ENCODE measurements at regions not wholly inside any gene's neighbourhood (a gene's known extent, or its start where the extent isn't known, plus 50 kb on each side); places are given as distances from the start of the nearest gene placed in this dataset.
"Not testable (repeated sequence)": the region's sequence is repeated elsewhere in the genome, so short reads cannot be mapped to it uniquely, and the experiment has no call there.

DNA sequence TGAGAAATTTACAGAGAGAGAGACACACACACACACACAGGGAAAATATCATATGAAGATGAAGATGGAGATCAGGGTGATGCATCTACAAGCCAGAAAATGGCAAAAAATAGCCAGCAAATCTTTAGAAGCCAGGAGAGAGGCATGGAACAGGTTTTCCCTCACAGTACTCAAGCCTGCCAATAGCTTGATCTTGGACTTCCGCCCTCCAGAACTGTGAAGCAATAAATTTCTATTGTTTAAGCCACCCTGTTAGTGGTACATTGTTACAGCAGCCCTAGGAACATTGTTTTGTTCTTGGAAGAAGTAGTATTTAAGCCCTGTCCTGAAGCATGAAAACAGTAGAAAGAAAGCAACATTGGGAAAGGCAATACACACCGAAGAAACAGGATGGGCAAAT is 292.0 kb upstream of the LRP1B start:
- TF ChIP-seq, protein P1, sequence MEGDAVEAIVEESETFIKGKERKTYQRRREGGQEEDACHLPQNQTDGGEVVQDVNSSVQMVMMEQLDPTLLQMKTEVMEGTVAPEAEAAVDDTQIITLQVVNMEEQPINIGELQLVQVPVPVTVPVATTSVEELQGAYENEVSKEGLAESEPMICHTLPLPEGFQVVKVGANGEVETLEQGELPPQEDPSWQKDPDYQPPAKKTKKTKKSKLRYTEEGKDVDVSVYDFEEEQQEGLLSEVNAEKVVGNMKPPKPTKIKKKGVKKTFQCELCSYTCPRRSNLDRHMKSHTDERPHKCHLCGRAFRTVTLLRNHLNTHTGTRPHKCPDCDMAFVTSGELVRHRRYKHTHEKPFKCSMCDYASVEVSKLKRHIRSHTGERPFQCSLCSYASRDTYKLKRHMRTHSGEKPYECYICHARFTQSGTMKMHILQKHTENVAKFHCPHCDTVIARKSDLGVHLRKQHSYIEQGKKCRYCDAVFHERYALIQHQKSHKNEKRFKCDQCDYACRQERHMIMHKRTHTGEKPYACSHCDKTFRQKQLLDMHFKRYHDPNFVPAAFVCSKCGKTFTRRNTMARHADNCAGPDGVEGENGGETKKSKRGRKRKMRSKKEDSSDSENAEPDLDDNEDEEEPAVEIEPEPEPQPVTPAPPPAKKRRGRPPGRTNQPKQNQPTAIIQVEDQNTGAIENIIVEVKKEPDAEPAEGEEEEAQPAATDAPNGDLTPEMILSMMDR (IDR thresholded peaks at IDR 0.05; ENCODE audit: low read depth, low read length) = no peak
- DNase-seq (ENCODE audit: extremely low read depth, low read depth) = no peak

GRCh38 chr2:142422041-142422440 is 291.2 kb upstream of the LRP1B start:
- TF ChIP-seq, protein P1 (IDR thresholded peaks at IDR 0.05; ENCODE audit: low read depth, low read length) = no peak
- DNase-seq (ENCODE audit: extremely low read depth, low read depth) = no peak

GRCh38 chr2:142418699-142419098 is 287.9 kb upstream of the LRP1B start:
- not testable (repeated sequence) for DNase-seq (ENCODE audit: extremely low read depth, low read depth)

- no peak for DNase-seq (ENCODE audit: extremely low read depth, low read depth)
- TF ChIP-seq, protein P1 (IDR thresholded peaks at IDR 0.05; ENCODE audit: low read depth, low read length) = no peak
Observed at GRCh38 chr2:142416996-142417395, 286.2 kb upstream of the LRP1B start.

DNA sequence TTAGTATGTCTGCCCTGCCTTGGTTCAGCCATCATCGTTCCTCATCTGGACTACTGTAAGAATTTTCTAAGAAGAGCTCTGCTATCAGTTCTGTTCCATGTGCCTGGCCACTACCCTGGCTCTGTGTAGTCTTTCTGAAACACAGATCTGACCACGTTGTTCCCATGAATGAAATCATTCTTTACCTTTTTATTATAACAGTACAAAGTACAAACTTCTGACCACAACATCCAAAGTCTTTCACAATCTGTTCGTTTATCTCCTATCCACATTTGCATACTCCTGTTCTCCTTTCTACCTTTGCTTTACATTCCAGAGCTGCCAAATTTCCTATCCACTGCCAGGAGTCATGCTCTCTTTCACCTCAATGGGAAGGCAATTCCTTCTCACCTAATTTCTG is 284.6 kb upstream of the LRP1B start:
- TF ChIP-seq, protein P1 (IDR thresholded peaks at IDR 0.05; ENCODE audit: low read depth, low read length) = no peak
- no peak for DNase-seq (ENCODE audit: extremely low read depth, low read depth)

GRCh38 chr2:142398212-142398611 is 267.4 kb upstream of the LRP1B start:
- DNase-seq (ENCODE audit: extremely low read depth, low read depth) = no peak
- TF ChIP-seq, protein P1 (IDR thresholded peaks at IDR 0.05; ENCODE audit: low read depth, low read length) = no peak

DNA sequence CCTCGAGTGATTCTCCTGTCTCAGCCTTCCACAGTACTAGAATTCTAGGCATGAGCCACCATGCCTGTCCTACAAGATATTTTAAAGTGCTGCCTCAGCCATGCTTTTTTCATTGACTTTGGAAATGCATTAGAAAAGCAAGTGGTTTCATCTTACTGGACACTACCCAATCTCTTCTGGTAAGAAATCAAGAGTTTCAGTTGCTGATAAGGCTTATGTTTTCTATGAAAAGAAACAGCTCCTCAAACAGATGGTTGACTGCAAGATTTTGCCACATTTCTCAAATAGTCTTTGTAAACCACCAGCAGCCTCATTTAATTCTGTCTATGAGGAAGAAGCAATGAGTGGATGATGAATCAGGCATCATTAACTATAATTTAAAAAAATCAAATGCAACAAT is 264.5 kb upstream of the LRP1B start:
- DNase-seq (ENCODE audit: extremely low read depth, low read depth) = no peak
- TF ChIP-seq, protein P1 (IDR thresholded peaks at IDR 0.05; ENCODE audit: low read depth, low read length) = no peak

GRCh38 chr2:142380372-142380771 is 249.6 kb upstream of the LRP1B start:
- DNase-seq (ENCODE audit: extremely low read depth, low read depth) = no peak
- TF ChIP-seq, protein P1 (IDR thresholded peaks at IDR 0.05; ENCODE audit: low read depth, low read length) = no peak

- DNase-seq (ENCODE audit: extremely low read depth, low read depth) = not testable (repeated sequence)
Observed at GRCh38 chr2:142362069-142362468, 231.3 kb upstream of the LRP1B start.
